OCI-LY3 (cell line): ENCODE measurements at regions not wholly inside any gene's neighbourhood (a gene's known extent, or its start where the extent isn't known, plus 50 kb on each side); places are given as distances from the start of the nearest gene placed in this dataset.
"Not testable (repeated sequence)": the region's sequence is repeated elsewhere in the genome, so short reads cannot be mapped to it uniquely, and the experiment has no call there.

Source experiments
- H2AFZ ChIP-seq: fragments of 200-600, 300-600 bp; shearing (Covaris generic); 2 replicates; pipeline ENCODE4 v1.6.0; 2014; ENCODE audit warnings: antibody characterized with exemption, low read depth, low read length
- H3K27ac ChIP-seq: fragments of 200-600, 300-600 bp; sonication (generic); 2 replicates; pipeline ENCODE4 v1.5.1; 2014; ENCODE audit warnings: mild to moderate bottlenecking, low read length, moderate library complexity, mixed read lengths
- H3K27me3 ChIP-seq: fragments of 200-600, 300-600 bp; sonication (generic); 2 replicates; pipeline ENCODE4 v1.6.1; 2014; ENCODE audit warnings: low read depth, low read length, mixed read lengths
- H3K36me3 ChIP-seq: fragments of 200-600, 300-600 bp; sonication (generic); replicated peaks from 2 replicates; pipeline ENCODE3; 2014; ENCODE audit warnings: low read depth, low read length, mixed read lengths
- H3K4me1 ChIP-seq: fragments of 300-600, 200-600 bp; sonication (generic); 2 replicates; pipeline ENCODE4 v1.6.1; 2014; ENCODE audit warnings: low read length, mixed read lengths
- H3K4me2 ChIP-seq: fragments of 200-600, 300-600 bp; sonication (generic); 2 replicates; pipeline ENCODE4 v1.6.1; 2014; ENCODE audit warnings: low read length, mixed read lengths
- H3K4me3 ChIP-seq: fragments of 300-600, 200-600 bp; sonication (generic); 2 replicates; pipeline ENCODE4 v1.5.1; 2014; ENCODE audit warnings: antibody characterized with exemption, mild to moderate bottlenecking, low read length, moderate library complexity
- H3K79me2 ChIP-seq: fragments of 300-600, 200-600 bp; shearing (Covaris generic); 2 replicates; pipeline ENCODE4 v1.6.1; 2014; ENCODE audit warnings: mild to moderate bottlenecking, low read length, mixed read lengths
- H3K9ac ChIP-seq: fragments of 300-600, 200-600 bp; shearing (Covaris generic); 2 replicates; pipeline ENCODE4 v1.6.0; 2014; ENCODE audit warnings: mild to moderate bottlenecking, low read length, moderate library complexity
- H3K9me3 ChIP-seq: fragments of 200-600, 300-600 bp; shearing (Covaris generic); 2 replicates; pipeline ENCODE4 v1.6.1; 2014; ENCODE audit warnings: low read length, mixed read lengths; ENCODE audit not compliant: insufficient read depth
- H4K20me1 ChIP-seq: fragments of 200-600, 300-600 bp; sonication (generic); 2 replicates; pipeline ENCODE4 v1.6.1; 2016; ENCODE audit warnings: low read length, mixed read lengths; ENCODE audit not compliant: insufficient read depth
- CTCF ChIP-seq: fragments of 200-600, 300-600 bp; sonication (generic); IDR thresholded peaks from 2 replicates; pipeline ENCODE4 v1.5.1; 2014; ENCODE audit warnings: antibody characterized with exemption, low read length, low read depth
- EZH2phosphoT487 ChIP-seq: fragments of 200-600 bp; shearing (Covaris generic); IDR thresholded peaks from 2 replicates; pipeline ENCODE4 v1.6.1; 2018; ENCODE audit warnings: antibody characterized with exemption, mixed run types, low read depth

DNA sequence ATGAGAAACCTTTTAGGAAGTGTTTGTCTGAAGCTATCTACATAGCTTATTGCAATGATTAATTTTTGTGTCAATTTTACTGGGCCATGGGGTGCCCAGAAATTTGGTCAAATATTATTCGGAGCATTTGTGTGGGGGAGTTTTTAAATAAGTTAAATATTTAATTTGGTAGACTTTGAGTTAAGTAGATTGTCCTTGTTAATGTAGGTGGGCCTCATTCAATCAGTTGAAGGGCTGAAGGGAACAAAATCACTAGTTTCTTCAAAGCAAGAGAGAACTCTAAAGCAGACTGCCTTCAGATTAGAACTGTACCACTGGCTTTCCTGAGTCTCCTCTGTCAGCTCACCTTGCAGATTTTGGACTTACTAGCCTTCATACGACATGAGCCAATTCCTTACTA lies 1008.6 kb upstream of the ADAMTS5 start:
- no peaks in the 10 kb centered on the region for H3K4me1 ChIP-seq
- H3K79me2 ChIP-seq: no peaks in the 10 kb centered on the region
- H3K4me3 ChIP-seq: no peak overlapping the region
- no peak overlapping the region for H3K27ac ChIP-seq
- no peaks in the 10 kb centered on the region for H3K36me3 ChIP-seq
- H3K9ac ChIP-seq: no peak overlapping the region
- H3K9me3 ChIP-seq: no peaks in the 10 kb centered on the region
- H2AFZ ChIP-seq: no peak overlapping the region
- TF ChIP-seq EZH2phosphoT487 (no peak), CTCF (no peak)
- no peaks in the 10 kb centered on the region for H3K27me3 ChIP-seq
- H3K4me2 ChIP-seq: no peak overlapping the region
- no peaks in the 10 kb centered on the region for H4K20me1 ChIP-seq

DNA sequence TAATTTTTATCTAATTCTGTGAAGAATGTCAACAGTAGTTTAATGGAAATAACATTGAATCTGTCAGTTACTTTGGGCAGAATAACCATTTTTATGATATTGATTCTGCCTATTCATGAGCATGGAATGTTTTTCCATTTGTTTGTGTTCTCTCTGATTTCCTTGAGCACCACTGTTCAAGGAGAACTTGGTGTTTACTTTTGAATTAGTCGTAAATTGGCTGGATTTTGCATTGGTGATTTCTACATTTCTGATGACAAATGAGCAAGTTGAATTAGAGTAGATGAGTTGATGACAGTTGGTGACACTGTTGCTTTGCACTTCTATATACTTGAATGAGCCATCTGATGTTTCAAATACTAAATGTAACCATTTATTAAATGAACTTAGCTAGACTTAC lies 1007.3 kb upstream of the ADAMTS5 start:
- H3K9ac ChIP-seq, H3K36me3 ChIP-seq, H3K27ac ChIP-seq, H3K27me3 ChIP-seq, H3K9me3 ChIP-seq, H4K20me1 ChIP-seq, H3K4me1 ChIP-seq, H3K79me2 ChIP-seq, H3K4me3 ChIP-seq, H2AFZ ChIP-seq, H3K4me2 ChIP-seq: not testable (repeated sequence)

DNA sequence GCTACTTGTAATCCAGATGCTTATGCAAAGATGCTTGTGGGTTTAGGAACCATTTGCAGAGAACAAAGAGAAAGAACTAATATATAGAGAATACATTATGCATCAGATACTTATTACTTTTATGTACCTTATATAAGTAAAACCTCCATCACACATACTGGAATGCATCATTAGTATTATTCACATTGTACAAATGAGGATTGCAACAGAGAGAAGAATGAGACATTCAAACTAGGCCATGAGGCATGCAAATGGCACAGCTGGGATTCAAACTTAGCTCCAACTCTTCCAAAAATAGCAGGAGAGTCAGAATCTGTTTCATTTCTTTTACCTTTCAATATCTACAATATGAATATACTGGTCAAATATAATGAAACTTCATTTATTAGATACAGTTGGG lies 1001.4 kb upstream of the ADAMTS5 start:
- not testable (repeated sequence) for H4K20me1 ChIP-seq, H3K36me3 ChIP-seq, H3K9me3 ChIP-seq, H3K27me3 ChIP-seq, H3K9ac ChIP-seq, H3K4me2 ChIP-seq, H3K4me1 ChIP-seq, H3K27ac ChIP-seq, H3K4me3 ChIP-seq, H2AFZ ChIP-seq, H3K79me2 ChIP-seq

DNA sequence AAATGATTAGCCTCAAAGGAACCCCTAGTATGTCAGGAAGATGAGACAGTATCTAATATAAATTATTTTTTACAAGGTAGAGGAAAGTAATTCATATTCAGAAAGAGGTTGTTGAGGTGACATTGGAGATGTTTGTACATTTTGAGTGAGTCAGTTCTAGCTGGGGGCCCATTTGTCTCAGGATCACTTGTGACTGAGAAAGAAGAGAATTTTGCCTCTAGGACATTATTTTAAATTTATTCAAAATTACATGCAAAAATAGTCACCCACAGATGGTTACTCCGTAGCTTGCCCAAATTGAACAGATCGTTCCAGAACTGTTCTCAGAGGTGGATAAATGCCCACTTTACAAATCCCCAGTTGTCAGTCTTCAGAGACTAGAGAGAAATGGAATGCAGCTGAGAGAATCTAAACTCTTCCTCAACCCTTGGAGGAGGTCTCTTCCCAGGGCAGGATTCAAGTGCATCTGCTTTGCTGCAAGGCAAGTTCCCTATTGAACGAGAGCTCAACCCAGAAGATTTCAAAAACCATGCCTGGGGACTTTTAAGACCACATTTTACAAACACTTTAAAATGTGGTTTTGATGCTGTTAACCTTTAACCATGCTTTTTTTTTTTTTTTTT lies 987.8 kb upstream of the ADAMTS5 start:
- Histone ChIP-seq H3K79me2 (no peaks in the 10 kb centered on the region), H3K27me3 (no peaks in the 10 kb centered on the region)
- TF ChIP-seq CTCF (no peak), EZH2phosphoT487 (no peak)

GRCh38 chr21:27953340-27954045 lies 986.6 kb upstream of the ADAMTS5 start:
- TF ChIP-seq EZH2phosphoT487 (no peak), CTCF (no peak)
- H3K36me3 ChIP-seq: no peaks in the 10 kb centered on the region
- H3K27ac ChIP-seq: no peak overlapping the region
- H3K79me2 ChIP-seq: no peaks in the 10 kb centered on the region
- H3K4me1 ChIP-seq: peaks cover 9% of the 10 kb centered on the region; the same call in 1 of the 2 replicates
- H3K4me3 ChIP-seq: no peak overlapping the region
- no peaks in the 10 kb centered on the region for H4K20me1 ChIP-seq
- H2AFZ ChIP-seq: no peak overlapping the region
- no peak overlapping the region for H3K9ac ChIP-seq
- 0 out of 2 replicates have a peak overlapping the region, but pooled peaks have one; percentile 17 for H3K4me2 ChIP-seq
- H3K9me3 ChIP-seq: no peaks in the 10 kb centered on the region
- no peaks in the 10 kb centered on the region for H3K27me3 ChIP-seq

More for the DNA sequence above, 987.8 kb upstream of the ADAMTS5 start:
- no peaks in the 10 kb centered on the region for H3K36me3 ChIP-seq
- H2AFZ ChIP-seq: no peak overlapping the region
- peaks cover 9% of the 10 kb centered on the region; the same call in 1 of the 2 replicates for H3K4me1 ChIP-seq
- H3K9ac ChIP-seq: no peak overlapping the region
- H3K27ac ChIP-seq: no peak overlapping the region
- no peaks in the 10 kb centered on the region for H3K9me3 ChIP-seq
- H3K4me3 ChIP-seq: no peak overlapping the region
- H3K4me2 ChIP-seq: no peak overlapping the region
- no peaks in the 10 kb centered on the region for H4K20me1 ChIP-seq

DNA sequence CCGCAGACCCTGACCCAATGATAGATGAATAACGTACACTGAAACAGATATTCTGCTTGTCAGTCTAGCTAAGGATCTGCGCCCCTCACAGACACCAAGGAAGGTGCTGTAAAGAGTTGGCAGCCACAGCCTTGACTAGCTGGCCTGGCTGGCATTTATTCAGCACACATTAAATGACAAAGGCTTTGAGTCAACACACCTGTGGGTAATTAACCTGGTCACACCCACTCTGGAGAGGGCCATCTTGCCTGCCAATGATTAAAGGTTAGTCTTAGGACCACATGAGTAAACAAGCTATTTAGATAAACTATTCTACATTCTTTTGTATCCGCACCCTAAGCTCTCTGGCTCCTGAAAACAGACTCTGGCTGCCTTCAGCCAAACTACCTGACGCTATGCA lies 982.2 kb upstream of the ADAMTS5 start:
- H3K9ac ChIP-seq, H3K9me3 ChIP-seq, H3K4me3 ChIP-seq, H3K36me3 ChIP-seq, H3K4me1 ChIP-seq, H4K20me1 ChIP-seq, H3K4me2 ChIP-seq, H3K27ac ChIP-seq, H3K79me2 ChIP-seq, H2AFZ ChIP-seq, H3K27me3 ChIP-seq: not testable (repeated sequence)

DNA sequence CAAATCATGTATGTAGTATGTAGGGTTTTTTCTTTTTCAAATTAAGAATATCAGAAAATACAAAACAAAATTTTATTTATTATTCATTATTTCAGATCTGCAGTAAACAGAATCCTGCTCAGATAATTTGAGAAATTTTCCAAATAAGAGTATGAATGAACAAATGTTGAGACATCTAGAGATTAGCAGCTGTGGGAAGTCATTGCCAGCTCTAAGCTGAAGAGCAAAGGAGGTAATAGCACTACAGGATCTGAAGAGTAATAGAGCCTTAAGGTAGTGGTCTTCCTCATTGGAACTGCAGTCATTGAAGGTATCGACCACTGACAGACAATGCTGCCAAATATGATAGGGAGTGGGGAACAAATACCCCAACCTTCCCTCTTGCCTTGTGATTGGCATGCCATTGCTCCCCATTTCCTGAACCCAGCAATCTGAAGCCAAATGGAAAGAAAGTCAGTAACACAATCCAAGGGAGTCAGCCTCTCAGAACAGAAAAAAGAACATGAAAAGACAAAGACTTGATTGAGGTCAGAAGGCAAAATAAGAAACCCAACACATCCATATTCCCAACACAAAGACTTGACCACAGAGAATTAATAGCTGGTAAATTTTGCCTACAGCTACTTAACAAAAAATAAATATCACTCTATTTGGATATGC lies 963.4 kb upstream of the ADAMTS5 start:
- not testable (repeated sequence) for H2AFZ ChIP-seq, H3K4me3 ChIP-seq, H3K36me3 ChIP-seq, H3K9me3 ChIP-seq, H3K4me2 ChIP-seq, H3K4me1 ChIP-seq, H3K9ac ChIP-seq, H3K27me3 ChIP-seq, H3K79me2 ChIP-seq, H4K20me1 ChIP-seq, H3K27ac ChIP-seq
